ENCODE measurements at regions not wholly inside any gene's neighbourhood (a gene's known extent, or its start where the extent isn't known, plus 50 kb on each side); places are given as distances from the start of the nearest gene placed in this dataset.

DNA sequence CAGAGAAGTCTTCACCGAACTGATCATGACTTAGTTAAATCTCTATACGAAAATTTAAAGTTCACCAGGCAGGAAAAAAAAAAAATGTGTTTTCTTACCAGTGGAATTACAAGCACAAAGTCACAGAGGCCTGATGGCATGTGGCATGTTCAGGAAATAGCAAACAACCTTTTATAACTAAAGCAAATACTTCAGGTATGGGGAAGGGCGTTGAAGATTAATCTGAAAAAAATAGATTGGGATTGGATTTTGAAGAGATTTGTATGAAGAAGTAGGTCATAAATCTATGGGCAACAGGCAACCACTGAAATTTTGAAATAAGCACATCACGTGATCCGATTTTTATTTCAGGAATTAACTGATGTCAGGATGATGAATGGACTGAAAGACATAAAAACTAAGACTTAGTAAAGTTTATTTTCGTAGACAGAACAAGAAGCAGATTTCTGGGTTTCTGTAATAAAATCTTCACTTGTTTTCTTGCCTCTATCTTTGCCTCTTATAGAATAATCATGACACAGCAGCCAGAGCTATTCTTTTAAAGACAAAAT, 295.9 kb upstream of the ADGRL4 start:
- no peak for DNase-seq

DNA sequence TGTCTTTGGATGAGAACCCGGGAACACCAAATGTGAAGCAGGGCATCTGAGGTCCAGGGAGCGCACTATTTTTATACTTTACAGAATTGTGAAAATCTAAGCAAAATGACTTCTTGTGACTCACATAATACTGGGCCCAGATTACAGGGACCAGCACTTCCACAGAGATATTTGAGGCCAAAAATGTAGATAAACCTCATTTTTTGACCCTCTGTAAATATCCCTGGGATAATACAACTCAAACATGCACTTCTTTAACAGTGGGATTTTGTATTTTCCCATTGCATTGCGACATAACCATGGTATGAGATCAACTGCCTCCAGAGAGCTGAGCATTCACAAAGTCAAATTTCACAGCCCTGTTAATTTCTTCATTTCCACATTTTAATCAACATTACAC, 289.4 kb upstream of the ADGRL4 start:
- no peak for DNase-seq

DNA sequence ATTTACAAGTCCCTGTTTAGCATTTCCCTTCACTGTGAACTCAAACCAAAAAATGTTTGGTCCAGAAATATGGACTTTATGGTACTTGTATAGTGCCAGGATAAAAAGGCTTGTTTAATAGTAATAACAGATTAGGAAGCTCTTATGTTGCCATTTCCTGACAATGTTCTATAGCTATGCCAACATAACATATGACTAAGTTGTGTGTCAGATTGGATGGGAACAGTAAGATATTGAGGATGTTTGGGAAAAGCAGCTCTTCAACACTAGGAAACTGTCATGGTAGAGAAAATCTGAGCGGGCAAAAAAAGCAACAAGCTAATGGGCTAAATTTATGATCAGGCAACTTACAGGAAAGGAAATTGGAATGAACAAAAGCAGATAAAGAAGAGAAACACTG, 287.1 kb upstream of the ADGRL4 start:
- no peak for DNase-seq

DNA sequence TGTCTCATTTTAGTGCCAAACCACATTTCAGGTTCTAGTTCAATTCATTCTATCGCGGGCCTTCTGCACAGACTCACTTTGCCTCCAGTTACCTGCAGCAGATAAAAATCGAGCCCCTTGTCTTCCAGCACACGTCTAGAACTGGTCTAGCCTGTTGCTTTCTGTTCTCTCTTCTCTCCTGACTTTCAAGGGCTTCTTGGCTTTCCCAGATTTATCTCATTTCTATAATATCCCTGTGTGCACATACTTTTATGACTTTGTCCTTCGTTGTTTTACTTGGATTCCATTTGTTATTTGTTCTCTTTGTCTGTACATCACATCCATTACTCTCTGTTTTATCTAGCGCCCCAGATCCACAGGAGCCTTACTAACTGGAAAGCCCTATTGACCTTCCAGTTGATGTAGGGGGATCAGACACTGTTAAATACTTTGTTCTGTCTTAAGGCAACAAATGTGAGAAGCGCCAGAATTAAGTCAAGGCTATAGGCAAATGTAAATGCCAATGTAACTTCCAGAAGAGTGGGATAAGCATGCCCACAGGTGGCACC, 284.5 kb upstream of the ADGRL4 start:
- DNase-seq: no peak

DNA sequence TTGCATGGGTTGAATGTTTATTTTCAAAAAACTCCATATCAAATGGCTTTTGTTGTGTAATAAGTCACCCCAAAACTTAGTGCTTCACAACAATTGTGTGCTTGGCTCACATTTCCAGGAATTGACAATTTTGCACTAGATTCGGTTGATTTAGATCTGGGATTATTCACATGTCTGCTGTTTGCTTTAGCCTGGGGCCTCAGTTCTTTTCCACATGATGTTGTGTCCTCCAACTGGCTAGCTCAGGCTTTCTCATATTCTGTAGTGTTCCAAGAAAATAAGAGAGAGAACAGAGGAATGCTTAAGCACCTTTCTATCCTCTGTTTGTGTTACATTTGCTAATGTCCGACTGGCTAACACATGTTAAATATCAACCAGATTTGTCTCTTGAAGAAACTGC, 281.5 kb upstream of the ADGRL4 start:
- DNase-seq: no peak

DNA sequence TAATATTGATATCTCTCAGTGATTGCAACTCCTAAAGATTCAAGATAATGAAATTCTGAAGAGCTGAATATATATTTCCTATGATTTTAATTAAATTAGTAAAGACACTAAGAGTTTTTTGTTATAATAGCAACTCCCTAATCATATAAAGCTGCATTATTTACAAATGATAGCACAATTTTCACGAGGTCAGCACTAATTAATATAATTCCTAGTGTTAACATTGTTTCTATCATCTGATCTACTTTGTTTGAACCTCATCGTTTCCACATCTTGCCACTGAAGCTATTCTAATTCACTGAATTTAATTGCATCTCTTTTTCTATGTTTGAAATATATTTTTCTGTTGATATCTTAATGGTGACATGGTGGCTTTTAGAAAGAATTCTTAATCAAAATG, 279.1 kb upstream of the ADGRL4 start:
- no peak for DNase-seq

DNA sequence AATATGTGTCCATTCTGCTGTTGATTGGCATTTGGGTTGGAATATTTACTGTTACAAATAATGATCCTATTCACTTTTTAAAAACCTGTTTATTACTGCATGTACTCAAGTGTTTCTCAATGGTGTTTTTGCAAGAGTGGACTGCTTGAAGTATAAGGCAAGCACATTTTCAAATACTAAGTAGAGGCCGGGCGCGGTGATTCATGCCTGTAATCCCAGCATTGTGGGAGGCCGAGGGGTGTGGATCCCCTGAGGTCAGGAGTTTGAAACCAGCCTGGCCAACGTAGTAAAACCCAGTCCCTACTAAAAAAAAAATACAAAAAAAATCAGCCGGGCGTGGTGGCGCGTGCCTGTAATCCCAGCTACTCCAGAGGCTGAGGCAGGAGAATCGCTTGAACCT, 276.9 kb upstream of the ADGRL4 start:
- no peak for DNase-seq

DNA sequence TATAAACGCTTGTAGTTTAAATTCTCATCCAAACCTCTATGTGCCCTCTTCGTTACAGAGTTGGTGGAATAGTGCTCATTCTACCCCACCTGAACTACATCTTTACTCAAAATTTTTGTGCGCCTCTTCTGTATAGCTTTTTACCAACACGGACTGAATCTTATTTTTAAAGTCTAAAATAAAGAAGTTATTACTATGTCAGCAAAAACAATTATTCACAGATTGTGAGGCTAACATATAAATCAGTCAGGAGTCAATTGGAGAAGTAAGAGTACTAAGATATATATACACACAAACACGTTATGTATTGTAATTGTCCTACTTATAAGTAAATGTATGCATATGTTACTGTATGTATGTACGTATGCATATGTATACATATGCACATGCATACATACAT, 274.9 kb upstream of the ADGRL4 start:
- DNase-seq: no peak

DNA sequence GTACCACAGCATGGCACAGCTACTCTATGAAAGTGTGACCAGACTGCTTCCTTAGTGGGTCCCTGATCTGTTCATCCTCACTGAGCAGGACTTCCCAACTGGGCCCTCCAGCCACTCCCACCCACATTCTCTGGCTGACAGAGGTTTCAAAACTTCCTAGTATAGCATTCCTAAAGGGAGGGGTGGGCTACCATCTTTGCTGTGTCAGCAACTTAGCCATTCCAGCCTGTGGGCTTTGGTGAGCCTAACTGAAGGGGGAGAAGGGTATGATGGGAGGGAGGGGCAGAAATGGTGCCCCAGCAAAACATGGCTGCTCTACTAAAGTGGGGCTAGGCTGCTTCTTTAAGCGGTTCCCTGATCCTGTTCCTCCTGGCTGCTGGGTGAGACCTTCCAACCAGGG, 265.2 kb upstream of the ADGRL4 start:
- DNase-seq: no peak

DNA sequence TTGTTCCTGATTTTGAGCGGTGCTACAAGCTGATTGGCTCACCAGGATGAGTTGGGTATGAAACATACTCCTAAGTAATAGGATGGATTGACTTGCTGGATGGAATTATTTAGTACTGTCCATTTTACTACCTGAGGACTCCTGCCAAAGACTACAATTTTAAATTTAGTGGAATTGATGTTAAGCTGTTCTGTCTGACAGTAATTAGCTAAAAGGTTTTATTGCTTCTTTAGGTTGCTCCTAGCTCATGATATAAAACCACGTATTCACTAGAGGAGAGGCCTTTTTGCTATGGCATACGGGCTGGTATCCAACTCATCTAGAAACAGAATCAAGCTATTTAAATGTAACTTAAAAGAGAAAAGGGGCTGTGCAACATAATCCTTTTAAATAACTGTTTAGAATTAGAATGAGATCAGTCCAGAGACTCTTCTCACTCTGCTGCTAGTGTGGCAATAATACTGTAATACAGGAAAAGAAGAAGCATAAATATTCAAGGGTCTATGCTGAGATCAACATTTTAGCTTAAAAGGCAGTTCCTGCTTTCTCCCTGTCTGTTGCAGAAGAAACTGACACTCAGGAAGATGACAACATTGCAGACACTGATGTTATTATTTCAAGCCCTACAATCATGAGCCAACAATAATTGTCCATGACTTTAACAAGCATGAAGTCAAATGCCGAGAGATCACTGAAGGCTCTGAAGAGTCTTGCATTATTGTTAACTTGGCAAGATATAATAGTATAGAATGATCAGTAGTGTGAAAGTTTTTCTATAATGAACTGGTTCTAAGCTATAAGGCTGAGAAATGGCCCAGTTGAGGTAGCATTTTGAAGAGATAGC, 258.7 kb upstream of the ADGRL4 start:
- no peak for DNase-seq

DNA sequence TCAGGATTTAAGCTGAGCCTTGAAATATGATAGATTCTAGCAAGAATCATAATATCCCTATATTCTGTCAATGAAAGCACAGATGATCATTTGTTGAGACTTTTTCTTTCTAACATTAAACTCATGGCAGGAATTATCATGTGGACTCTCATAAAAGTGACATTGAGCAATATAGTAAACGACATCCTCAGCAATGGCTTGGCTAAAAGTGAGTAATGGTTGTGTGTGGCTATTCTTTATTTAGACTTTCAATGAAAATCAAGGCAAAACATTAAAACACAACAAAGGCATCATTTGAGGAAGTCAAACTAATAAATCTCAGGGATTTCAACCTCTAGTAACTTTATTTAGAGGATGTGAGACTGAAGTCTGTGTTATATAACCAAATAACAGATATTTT, 257.8 kb upstream of the ADGRL4 start:
- no peak for DNase-seq

DNA sequence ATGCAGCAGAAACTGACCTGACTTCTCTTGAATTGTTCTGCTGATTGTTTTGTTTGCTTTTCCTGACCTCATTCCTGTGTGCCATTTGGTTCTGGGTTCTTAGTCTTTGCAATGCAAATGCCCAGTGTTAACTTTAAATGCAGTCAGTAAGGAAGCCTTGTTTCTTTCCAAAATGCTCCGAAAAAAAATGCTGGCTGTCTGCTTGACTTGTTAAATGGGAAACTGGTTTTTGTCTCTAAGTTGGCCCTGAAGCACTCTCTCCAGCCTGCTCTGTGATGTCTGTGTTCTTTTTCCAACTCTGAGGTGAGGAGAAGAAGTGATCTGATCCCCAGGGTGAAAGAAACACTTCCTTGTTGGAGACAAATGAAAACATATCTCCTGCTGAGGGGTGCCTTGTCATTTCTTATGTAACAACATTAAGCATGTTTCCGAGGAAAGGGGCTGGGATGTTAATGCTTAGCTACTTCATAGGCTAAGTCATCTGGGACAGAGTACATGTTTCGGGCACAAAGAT, 256.3 kb upstream of the ADGRL4 start:
- no peak for DNase-seq

DNA sequence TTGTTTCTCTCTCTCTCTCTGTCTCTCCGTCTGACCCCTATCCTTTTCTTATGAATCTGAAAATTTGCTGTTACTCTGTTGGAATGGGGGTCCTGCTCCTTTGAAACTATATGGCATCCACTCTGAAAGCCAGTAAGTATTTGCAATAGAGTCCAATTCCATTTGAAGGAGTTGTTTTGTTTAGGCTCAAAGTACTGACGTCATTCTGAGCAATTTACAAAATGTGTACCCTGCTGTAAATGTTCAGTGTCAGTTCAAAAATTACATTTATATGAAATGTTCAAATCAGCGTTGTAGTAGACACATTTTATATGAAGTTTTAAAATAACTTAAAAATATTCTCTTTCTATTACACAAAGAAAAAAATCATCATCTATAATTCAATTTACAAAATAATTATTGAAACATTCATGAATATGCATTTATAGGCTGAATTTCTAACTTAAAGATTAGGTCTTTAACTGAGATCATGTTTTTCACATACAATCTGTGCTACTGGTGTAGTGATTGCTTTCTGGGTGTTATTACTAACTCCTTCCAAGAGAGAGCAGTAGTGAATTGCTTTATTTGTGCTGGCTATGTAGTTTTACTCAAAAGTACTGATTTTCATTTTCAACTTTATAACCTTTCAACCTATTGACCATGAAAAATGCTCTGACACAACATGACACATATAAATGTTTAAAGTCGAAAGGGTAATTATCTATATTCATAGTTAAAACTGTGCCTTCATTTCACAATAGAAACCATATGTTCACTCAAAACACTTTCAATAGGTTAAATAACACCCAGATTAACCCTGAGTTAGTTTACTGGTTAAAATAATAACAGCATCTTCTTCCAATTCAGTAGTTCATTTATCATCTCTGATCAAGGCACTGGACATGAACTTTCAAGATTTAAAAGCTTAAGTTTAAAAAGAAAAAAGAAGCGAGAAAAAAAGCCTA, 253.1 kb upstream of the ADGRL4 start:
- DNase-seq: no peak

DNA sequence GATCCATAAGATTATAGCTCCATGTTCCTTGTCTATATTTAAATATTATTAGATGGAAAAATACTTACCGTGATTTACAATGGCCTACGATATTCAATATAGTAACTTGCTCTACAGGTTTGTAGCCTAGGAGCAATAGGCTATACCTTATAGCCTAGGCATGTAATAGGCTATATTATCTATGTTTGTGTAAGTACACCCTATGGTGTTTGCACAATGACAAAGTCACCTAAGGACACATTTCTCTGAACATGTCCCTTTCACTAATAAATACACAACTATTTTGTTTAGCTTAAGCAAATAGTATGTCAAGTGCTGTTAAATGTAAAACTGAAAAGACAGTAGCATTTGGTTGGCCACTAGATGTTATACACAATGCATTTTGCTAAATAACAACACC, 248.9 kb upstream of the ADGRL4 start:
- no peak for DNase-seq

DNA sequence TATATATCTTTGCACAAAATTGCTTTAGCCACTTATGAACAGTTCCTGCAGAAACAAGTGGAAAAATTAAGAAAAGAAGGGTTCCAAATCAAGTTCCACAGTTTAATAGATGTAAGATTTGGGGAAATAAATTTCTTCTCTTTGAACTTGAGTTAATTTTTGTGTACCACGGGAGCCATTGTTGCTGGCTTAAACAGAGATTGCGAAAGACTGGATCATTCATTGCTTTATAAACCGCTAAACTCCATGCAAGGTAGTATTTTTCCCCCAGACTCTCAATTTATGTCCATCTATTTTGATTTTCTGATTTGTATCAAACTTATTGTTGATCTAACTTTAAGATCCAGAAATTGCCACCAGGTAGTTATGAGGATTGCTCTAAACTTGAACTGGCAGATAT, 246.1 kb upstream of the ADGRL4 start:
- DNase-seq: no peak

DNA sequence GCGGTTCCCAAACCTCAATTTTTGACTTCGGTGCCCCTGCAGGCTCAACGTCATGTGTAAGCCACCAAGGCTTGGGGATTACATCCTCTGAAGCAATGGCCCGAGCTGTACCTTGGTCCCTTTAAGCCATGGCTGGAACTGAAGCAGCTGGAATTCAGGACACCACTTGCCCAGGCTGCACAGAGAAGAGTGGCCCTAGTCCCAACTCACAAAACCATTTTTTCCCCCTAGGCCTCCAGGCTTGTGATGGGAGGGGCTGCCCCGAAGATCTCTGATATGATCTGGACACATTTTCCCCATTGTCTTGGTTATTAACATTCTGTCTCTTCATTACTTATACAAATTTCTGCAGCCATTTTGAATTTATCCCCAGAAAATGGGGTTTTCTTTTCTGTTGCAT, 233.3 kb upstream of the ADGRL4 start:
- no peak for DNase-seq

DNA sequence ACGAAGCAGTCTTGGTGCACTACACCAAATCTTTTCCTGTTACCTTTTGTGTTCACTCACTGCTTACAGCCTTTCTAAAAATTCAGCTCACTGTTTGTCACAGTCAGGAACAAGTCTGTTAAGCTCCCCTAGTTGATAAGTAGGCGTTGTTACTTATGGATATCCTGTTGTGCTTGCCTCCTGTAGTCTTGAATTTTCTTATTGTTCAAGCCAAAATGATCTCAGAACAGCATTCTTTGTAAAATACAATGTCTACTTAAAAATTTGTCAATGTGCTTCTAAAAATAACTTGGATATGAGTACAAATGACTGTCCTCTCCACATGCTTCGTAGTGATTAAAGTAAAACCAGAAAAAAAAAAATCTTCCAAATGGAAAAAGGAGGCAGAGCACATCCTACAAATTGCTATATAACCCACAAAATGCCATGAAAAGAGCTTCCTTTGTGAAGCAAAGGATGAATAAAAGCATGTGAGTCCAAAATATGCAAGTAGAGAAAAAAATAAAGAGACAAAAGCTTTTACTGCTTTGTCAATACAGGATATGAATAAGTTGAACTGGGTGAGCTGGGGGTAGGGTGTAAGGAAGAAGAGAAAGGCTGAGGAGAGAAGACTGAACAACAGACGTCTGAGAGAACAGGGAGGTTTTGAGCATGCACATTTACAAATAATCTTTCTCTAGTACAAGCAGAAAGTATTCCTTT, 228.9 kb upstream of the ADGRL4 start:
- no peak for DNase-seq

DNA sequence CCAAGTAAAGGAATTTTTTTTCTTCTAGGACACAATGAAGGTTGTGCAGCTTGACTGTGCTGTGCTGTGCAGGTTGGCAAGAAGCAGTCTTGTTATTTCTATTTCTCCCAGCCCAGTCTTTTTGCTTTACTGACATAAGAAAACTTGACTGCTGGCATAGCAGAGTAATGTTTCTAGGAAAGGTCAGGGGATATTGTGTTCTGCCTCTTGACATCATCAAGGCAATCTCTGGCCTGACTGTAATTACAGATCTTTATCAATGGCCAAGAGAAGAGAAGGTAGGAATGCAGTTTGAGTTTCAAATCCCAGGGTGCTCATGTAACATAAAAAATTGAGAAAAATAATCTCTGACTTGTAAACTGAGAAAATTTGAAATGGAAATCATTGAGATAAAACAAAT, 226.3 kb upstream of the ADGRL4 start:
- DNase-seq: no peak

DNA sequence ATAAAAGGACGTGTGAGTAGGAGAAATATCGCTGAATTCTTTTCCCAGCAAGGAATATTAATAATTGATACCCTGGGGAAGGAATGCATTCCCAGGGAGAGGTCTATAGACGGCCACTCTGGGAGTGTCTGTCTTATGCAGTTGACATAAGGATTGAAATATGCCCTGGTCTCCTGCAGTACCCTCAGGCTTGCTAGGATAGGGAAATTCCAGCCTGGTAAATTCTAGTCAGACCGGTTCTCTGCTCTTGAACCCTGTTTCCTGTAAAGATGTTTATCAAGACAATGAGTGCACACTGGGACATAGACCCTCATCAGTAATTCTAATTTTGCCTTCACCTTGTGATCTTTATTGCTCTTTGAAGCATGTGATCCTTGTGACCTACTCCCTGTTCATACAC, 224.2 kb upstream of the ADGRL4 start:
- peak; percentile 17 for DNase-seq

DNA sequence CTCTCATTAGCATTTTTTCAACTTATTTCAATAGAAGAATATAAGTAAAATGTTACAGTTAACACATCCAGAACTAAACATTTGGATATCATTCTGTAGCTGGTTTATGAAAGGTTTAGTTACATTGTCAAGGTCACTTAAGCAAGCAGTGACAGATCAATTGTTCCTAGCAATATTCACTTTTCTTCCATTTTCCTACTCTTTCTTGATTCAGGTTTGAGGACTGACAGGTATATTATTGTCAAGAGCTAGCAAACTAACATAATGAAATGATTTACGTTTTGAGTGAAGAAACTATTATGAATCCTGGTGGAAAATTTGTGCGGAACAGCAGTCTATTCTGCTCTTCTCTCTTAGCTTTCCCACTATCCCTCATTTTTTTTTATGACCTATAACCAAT, 220.4 kb upstream of the ADGRL4 start:
- DNase-seq: no peak

DNA sequence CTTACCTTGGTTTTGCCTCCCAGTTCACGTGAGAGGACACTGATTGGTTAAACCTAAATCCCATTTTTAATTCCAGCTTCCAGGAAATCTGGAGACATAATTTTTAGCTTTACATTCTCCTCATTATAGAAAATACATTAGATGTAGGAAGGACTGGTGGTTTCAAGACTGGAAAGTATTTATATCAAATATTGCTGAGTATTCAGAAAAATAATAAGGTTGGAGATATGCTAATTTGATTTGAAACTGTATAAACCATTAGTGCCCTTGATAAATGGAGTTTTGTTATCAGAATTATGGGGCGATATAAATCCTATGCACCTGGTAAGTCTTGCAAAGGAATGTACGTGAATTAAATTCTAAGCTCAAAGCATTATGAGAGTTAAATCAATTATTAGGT, 218.0 kb upstream of the ADGRL4 start:
- DNase-seq: no peak

DNA sequence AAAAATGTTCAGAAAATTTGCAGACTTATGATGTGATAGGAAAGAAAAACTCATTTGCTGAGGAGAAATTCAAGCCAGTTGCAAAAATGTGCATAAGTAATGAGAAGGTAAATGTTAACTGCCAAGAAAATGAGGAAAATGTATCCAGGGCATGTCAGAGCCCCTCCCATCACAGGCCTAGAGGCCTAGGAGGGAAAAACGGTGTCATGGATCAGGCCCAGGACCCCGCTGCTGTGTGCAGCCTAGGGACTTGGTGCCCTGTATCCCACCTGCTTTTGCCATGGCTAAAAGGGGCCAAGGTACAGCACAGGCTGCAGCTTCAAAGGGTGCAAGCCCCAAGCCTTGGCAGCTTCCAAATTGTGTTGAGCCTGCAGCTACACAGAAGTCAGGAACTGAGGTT, 214.0 kb upstream of the ADGRL4 start:
- no peak for DNase-seq

DNA sequence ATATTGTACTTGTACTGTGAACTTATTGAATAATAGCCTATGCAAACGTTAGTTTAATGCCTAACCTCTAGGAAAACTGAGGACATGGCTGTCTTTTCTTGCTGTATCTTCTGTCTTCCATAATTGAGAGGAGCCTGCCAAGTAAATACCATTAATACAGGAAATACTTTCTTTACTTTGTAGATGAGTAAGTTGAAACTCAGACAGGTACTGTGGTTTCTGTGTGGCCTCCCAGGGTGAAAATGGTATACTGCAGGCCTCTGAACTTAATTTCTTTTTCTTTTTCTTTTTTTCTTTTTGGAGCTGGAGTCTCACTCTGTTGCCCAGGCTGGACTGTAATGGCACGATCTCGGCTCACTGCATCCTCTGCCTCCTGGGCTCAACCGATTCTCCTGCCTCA, 208.8 kb upstream of the ADGRL4 start:
- DNase-seq: no peak

All from NCI-H510A (cell line).